Upper lobe of right lung (tissue), 1 donor: ENCODE measurements at regions not wholly inside any gene's neighbourhood (a gene's known extent, or its start where the extent isn't known, plus 50 kb on each side); places are given as distances from the start of the nearest gene placed in this dataset.

Source experiments
- ATAC-seq: fragments of 200-7000 bp; cut with Tn5 transposase; one replicate; pipeline ENCODE4 v1.9.1; 2020; ENCODE audit warnings: mild to moderate bottlenecking, moderate library complexity
- DNase-seq: peaks from one replicate; pipeline ENCODE4 v3.0.0-alpha.2; 2020
- H3K27ac ChIP-seq: fragments of 200-600 bp; one replicate; pipeline ENCODE4 v1.8.0; 2022
- H3K27me3 ChIP-seq: fragments of 200-600 bp; one replicate; pipeline ENCODE4 v1.8.0; 2022; ENCODE audit warnings: mild to moderate bottlenecking
- H3K36me3 ChIP-seq: fragments of 200-600 bp; one replicate; pipeline ENCODE4 v1.8.0; 2022
- H3K4me1 ChIP-seq: fragments of 200-600 bp; one replicate; pipeline ENCODE4 v1.8.0; 2022
- H3K4me3 ChIP-seq: fragments of 200-600 bp; one replicate; pipeline ENCODE4 v1.8.0; 2022; ENCODE audit warnings: mild to moderate bottlenecking
- H3K9me3 ChIP-seq: fragments of 200-600 bp; one replicate; pipeline ENCODE4 v1.8.0; 2022
- intact Hi-C: fragments of 100-400 bp; cut with DNase I; formaldehyde crosslinking; loops from one replicate; pipeline ENCODE4 v1.11.0; 2022
- TF ChIP-seq, protein P1 (sequence below): fragments of 200-600 bp; IDR thresholded peaks from one replicate; pipeline ENCODE4 v1.8.0; 2022; ENCODE audit warnings: antibody characterized with exemption
- donor health status: DM: no; HTN: yes; CAD: no; lungs with severe emphysema.

DNA sequence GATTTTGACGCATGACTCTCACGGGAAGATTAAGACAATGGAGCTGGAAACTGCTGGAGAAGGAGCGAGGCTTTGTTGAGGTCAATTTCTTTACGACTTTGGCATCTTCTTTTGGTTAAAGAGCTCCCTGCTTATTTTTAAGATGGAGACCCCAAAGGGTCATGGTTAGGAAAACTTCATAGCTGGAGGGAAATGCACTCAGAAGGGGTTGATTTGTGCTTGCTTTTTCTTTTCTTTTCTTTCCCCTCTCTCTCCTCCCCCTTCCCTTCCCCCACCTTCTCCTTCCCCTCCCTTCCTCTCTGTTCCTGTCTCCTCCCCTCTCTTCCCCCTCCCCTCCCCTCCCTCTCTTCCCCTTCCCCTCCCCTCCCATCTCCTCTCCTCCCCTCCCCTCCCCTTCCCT lies 79.0 kb downstream of the TNP1 start:
- intact Hi-C loops = no loop called here
- Histone ChIP-seq H3K27ac (no peak overlapping the region), H3K36me3 (no peaks in the 10 kb centered on the region), H3K4me3 (no peak overlapping the region), H3K4me1 (no peaks in the 10 kb centered on the region), H3K9me3 (no peaks in the 10 kb centered on the region), H3K27me3 (no peaks in the 10 kb centered on the region)
- DNase-seq (no peak), ATAC-seq (no peak)
- TF ChIP-seq, protein P1, sequence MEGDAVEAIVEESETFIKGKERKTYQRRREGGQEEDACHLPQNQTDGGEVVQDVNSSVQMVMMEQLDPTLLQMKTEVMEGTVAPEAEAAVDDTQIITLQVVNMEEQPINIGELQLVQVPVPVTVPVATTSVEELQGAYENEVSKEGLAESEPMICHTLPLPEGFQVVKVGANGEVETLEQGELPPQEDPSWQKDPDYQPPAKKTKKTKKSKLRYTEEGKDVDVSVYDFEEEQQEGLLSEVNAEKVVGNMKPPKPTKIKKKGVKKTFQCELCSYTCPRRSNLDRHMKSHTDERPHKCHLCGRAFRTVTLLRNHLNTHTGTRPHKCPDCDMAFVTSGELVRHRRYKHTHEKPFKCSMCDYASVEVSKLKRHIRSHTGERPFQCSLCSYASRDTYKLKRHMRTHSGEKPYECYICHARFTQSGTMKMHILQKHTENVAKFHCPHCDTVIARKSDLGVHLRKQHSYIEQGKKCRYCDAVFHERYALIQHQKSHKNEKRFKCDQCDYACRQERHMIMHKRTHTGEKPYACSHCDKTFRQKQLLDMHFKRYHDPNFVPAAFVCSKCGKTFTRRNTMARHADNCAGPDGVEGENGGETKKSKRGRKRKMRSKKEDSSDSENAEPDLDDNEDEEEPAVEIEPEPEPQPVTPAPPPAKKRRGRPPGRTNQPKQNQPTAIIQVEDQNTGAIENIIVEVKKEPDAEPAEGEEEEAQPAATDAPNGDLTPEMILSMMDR = no peak

DNA sequence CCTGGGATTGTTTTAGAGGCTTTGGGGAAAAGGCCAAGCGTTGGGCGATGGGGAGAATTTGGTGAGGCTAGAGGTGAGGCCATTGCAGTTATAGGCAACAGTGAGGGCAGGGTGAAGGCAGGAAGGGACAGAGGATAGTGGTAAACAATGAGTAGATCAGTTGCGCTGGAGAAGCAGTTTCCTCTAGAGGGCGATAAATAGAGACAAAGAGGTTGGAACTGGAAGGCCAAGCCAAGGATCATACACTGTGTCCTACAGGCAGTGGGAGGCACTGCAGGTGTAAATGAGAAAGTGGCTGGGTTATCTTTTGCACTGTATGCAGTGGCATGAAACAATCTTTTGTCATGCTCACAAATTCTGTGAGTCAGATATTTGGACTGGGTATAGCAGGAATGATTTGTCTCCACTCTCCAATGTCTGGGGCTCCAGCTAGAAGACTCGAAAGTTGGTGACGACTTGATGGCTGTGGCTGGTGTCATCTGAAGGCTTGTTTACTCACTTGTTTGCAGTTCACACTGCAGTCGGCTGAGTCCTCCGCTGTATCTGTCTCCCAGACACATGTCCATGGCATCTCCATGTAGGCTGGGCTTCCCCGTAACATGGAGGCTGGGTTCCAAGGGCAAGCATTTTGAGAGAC lies 82.1 kb downstream of the TNP1 start:
- no peak overlapping the region for H3K27ac ChIP-seq
- no peaks in the 10 kb centered on the region for H3K36me3 ChIP-seq
- ATAC-seq (peak; percentile 84), DNase-seq (no peak)
- no peaks in the 10 kb centered on the region for H3K27me3 ChIP-seq
- H3K4me1 ChIP-seq = no peaks in the 10 kb centered on the region
- no peaks in the 10 kb centered on the region for H3K9me3 ChIP-seq
- intact Hi-C loops = no loop called here
- no peak overlapping the region for H3K4me3 ChIP-seq
- TF ChIP-seq, protein P1 = peak; percentile 53

DNA sequence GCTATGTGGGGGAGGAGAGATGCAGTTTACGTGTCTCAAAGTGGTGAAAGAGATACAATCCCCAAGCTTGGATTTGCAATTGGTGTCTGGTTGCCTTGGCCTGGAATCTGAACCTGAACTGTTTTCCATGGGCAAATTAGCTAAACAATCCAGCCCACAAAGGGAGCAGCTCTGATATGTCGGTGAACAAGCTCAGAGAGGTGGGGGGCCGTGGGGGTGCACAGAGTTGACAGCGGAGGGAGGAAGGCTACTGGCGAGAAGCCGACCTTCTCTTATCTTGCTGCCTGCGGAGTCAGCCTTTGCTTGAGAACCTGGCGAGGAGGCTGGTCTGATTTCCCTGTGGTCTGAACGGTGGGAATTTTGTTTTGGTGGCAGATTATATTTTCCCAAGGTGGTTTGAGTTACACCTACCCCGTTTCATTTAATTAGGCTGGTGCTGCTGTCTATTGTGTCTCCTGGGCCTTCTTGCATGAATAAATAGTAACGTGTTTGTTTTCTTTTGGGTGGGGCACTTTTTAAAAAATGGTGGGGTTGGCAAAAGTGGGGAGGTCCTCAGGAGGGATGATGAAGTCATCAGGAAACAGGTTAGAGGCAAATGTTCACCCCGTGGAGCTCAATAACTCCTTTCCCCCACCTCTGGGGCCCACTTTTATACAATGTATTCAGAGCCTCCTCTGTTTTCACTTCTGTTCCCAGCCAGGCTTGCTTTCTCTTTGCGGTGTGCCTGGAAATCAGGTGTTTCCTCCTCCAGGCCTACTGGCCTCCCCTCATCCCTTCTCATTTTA lies 80.9 kb upstream of the IGFBP5 start:
- H3K9me3 ChIP-seq = no peaks in the 10 kb centered on the region
- no peaks in the 10 kb centered on the region for H3K27me3 ChIP-seq
- H3K4me1 ChIP-seq = no peaks in the 10 kb centered on the region
- ATAC-seq (no peak), DNase-seq (no peak)
- H3K4me3 ChIP-seq = no peak overlapping the region
- H3K27ac ChIP-seq = no peak overlapping the region
- TF ChIP-seq, protein P1 = no peak
- no peaks in the 10 kb centered on the region for H3K36me3 ChIP-seq
- intact Hi-C loops = no loop called here

DNA sequence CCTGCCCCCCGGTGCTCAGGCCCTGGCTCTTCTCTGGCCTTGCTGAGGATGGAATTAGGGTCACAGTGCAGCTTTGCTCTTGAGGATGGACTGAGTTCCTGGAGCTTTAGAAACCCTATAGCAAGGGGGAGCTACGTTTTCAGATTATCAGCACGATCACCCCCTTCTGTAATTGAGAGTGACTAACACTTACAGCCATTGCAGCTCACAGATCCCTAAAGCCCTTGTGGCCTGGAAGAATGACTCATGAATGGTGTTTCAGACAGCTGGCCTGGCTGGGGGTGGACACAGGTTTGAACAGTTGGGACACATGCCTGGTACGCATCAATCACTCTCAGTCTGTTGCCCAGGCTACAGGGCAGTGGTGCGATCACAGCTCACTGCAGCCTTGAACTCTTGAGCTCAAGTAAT lies 79.7 kb upstream of the IGFBP5 start:
- ATAC-seq (no peak), DNase-seq (no peak)
- no peaks in the 10 kb centered on the region for H3K36me3 ChIP-seq
- H3K9me3 ChIP-seq = no peaks in the 10 kb centered on the region
- no peak overlapping the region for H3K27ac ChIP-seq
- H3K27me3 ChIP-seq = no peaks in the 10 kb centered on the region
- H3K4me1 ChIP-seq = no peaks in the 10 kb centered on the region
- intact Hi-C loops = no loop called here
- TF ChIP-seq, protein P1 = no peak
- no peak overlapping the region for H3K4me3 ChIP-seq

DNA sequence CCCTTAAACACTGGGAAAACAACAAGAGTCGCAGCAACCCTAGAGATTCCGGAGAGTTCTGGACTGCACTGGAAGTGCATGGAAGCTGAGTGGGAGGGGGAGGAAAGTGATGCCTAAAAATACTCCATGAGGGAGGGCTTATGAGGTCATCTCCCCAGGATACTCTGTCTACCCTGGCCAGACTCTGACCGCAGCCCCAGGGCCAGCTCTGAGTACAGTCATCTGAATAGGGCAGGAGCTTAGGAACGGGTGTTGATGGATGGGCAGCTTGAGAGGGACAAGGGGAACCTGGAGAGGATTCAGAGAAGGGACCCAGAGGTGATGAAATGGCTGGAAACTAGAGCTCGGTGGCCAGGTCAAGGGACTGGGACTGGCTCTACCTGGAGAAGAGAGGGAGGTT lies 79.3 kb upstream of the IGFBP5 start:
- Histone ChIP-seq H3K4me1 (no peaks in the 10 kb centered on the region), H3K27me3 (no peaks in the 10 kb centered on the region), H3K9me3 (no peaks in the 10 kb centered on the region), H3K36me3 (no peaks in the 10 kb centered on the region), H3K27ac (no peak overlapping the region), H3K4me3 (no peak overlapping the region)
- intact Hi-C loops = no loop called here
- TF ChIP-seq, protein P1 = no peak
- ATAC-seq = peak; percentile 15
- no peak for DNase-seq
